A673 (cell line): ENCODE measurements at regions not wholly inside any gene's neighbourhood (a gene's known extent, or its start where the extent isn't known, plus 50 kb on each side); places are given as distances from the start of the nearest gene placed in this dataset.
"Not testable (repeated sequence)": the region's sequence is repeated elsewhere in the genome, so short reads cannot be mapped to it uniquely, and the experiment has no call there.

Source experiments
- EZH2 ChIP-seq: fragments of 200-600 bp; sonication (generic); IDR thresholded peaks from 2 replicates; pipeline ENCODE4 v1.6.1; 2017; ENCODE audit warnings: borderline replicate concordance, low read depth, mild to moderate bottlenecking, mixed read lengths, antibody characterized with exemption, low read length; ENCODE audit not compliant: poor library complexity, severe bottlenecking
- TF ChIP-seq, protein P1 (sequence below): fragments of 300-800, 200-600 bp; sonication (generic); conservative IDR thresholded peaks from 2 replicates; pipeline ENCODE4 v1.5.1; 2017; ENCODE audit warnings: low read depth, mild to moderate bottlenecking, antibody characterized with exemption, low read length, moderate library complexity, mixed read lengths

DNA sequence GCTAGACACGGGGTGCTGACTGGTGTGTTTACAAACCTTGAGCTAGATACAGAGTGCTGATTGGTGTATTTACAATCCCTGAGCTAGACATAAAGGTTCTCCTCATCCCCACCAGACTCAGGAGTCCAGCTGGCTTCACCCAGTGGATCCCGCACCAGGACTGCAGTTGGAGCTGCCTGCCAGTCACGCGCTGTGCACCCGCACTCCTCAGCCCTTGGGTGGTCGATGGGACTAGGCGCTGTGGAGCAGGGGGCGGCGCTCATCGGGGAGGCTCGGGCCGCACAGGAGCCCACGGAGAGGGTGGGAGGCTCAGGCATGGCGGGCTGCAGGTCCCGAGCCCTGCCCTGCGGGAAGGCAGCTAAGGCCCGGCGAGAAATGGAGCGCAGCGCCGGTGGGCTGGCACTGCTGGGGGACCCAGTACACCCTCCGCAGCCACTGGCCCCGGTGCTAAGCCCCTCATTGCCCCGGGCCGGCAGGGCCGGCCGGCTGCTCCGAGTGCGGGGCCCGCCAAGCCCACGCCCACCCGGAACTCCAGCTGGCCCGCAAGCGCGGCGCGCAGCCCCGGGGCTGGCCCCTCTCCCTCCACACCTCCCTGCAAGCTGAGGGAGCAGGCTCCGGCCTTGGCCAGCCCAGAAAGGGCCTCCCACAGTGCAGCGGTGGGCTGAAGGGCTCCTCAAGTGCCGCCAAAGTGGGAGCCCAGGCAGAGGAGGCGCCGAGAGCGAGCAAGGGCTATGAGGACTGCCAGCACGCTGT is 406.4 kb downstream of the HLX start:
- TF ChIP-seq, protein P1, sequence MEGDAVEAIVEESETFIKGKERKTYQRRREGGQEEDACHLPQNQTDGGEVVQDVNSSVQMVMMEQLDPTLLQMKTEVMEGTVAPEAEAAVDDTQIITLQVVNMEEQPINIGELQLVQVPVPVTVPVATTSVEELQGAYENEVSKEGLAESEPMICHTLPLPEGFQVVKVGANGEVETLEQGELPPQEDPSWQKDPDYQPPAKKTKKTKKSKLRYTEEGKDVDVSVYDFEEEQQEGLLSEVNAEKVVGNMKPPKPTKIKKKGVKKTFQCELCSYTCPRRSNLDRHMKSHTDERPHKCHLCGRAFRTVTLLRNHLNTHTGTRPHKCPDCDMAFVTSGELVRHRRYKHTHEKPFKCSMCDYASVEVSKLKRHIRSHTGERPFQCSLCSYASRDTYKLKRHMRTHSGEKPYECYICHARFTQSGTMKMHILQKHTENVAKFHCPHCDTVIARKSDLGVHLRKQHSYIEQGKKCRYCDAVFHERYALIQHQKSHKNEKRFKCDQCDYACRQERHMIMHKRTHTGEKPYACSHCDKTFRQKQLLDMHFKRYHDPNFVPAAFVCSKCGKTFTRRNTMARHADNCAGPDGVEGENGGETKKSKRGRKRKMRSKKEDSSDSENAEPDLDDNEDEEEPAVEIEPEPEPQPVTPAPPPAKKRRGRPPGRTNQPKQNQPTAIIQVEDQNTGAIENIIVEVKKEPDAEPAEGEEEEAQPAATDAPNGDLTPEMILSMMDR = not testable (repeated sequence)
- TF ChIP-seq EZH2 = not testable (repeated sequence)
